NT2/D1 (cell line): ENCODE measurements at regions not wholly inside any gene's neighbourhood (a gene's known extent, or its start where the extent isn't known, plus 50 kb on each side); places are given as distances from the start of the nearest gene placed in this dataset.

Experiments used
- SUZ12 ChIP-seq: IDR thresholded peaks from 2 replicates; pipeline ENCODE4 v1.6.1; 2011; ENCODE audit not compliant: insufficient read length, insufficient read depth; ENCODE audit errors: extremely low read depth
- YY1 ChIP-seq: IDR thresholded peaks from 2 replicates; pipeline ENCODE4 v1.6.1; 2011; ENCODE audit not compliant: insufficient read length, insufficient read depth
- ZNF274 ChIP-seq: IDR thresholded peaks from 2 replicates; pipeline ENCODE4 v1.6.1; 2011; ENCODE audit warnings: mild to moderate bottlenecking, low read depth, low read length

GRCh38 chr1:34426325-34426896, 249.7 kb downstream of the C1orf94 start:
- TF ChIP-seq ZNF274 = no peak
- TF ChIP-seq SUZ12 = no peak
- TF ChIP-seq YY1 = no peak
